AG04450 (cell line): ENCODE measurements at regions not wholly inside any gene's neighbourhood (a gene's known extent, or its start where the extent isn't known, plus 50 kb on each side); places are given as distances from the start of the nearest gene placed in this dataset.

Source experiments
- CTCF ChIA-PET: fragments of 300-600, 350-600 bp; formaldehyde crosslinking; extraction: SDS; loops from one replicate; lab custom pipeline; 2022; ENCODE audit warnings: antibody characterized with exemption, inconsistent platforms; lab: Charles Lee
- POLR2A ChIA-PET: fragments of 350-600 bp; formaldehyde crosslinking; extraction: SDS; loops from one replicate; lab custom pipeline; 2021; ENCODE audit warnings: antibody characterized with exemption, inconsistent platforms; lab: Yijun Ruan, JAX
- DNase-seq: peaks from one replicate; pipeline ENCODE4 v3.0.0-alpha.2; 2011; ENCODE audit warnings: low read depth, low spot score
- H3K27ac ChIP-seq: one replicate; pipeline ENCODE4 v1.5.1; 2012; ENCODE audit warnings: low read depth, low read length, control low read depth
- H3K27me3 ChIP-seq: one replicate; pipeline ENCODE4 v1.6.0; 2012; ENCODE audit warnings: low read length; ENCODE audit not compliant: control insufficient read depth, insufficient read depth
- H3K4me3 ChIP-seq: 2 replicates; pipeline ENCODE4 v1.5.1; 2011; ENCODE audit warnings: mild to moderate bottlenecking, low read depth, low read length, control low read depth
- H3K9me3 ChIP-seq: 2 replicates; pipeline ENCODE4 v1.5.1; 2012; ENCODE audit warnings: low read length; ENCODE audit not compliant: control insufficient read depth, insufficient read depth
- CTCF ChIP-seq: IDR thresholded peaks from 2 replicates; pipeline ENCODE4 v1.5.1; 2011; ENCODE audit warnings: low read depth, low read length, control low read depth, inconsistent platforms

GRCh38 chr6:134453792-134454510 lies 136.0 kb upstream of the SGK1 start:
- ChIA-PET CTCF (no interaction called here), POLR2A (interaction anchor here (0.6 kb wide), 1 partner anchor 369 kb away, joined by 3 read pairs; no protein-coding TSS in a partner anchor)
- H3K9me3 ChIP-seq: no peaks in the 10 kb centered on the region
- H3K4me3 ChIP-seq: no peak overlapping the region
- H3K27me3 ChIP-seq: no peaks in the 10 kb centered on the region
- DNase-seq: no peak
- TF ChIP-seq CTCF: no peak
- H3K27ac ChIP-seq: no peak overlapping the region

DNA sequence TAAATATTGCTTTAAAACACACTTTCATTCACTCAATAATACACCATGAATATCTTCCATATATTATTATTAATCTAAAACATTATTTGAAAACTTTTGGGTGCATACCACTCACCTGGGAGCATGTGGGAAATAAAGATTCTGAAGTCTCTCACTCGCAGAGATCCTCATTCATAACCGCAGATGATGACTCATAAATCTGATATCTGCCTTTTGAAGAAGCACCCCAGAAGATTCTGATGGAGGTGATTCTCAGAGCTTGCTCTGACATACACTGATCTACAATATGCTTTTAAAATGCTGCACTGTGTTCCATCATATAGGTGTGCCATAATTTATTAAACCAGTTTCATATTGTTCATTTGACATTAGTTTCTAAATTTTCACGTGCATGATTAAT lies 135.0 kb upstream of the SGK1 start:
- TF ChIP-seq CTCF: no peak
- ChIA-PET CTCF (interaction anchor here (1.9 kb wide), 1 partner anchor 188 kb away, joined by 5 read pairs; no protein-coding TSS in a partner anchor), POLR2A (no interaction called here)
- Histone ChIP-seq H3K9me3 (no peaks in the 10 kb centered on the region), H3K4me3 (no peak overlapping the region), H3K27ac (no peak overlapping the region), H3K27me3 (no peaks in the 10 kb centered on the region)
- no peak for DNase-seq

- DNase-seq: no peak
Measured at GRCh38 chr6:134451529-134451928, 133.6 kb upstream of the SGK1 start.

DNA sequence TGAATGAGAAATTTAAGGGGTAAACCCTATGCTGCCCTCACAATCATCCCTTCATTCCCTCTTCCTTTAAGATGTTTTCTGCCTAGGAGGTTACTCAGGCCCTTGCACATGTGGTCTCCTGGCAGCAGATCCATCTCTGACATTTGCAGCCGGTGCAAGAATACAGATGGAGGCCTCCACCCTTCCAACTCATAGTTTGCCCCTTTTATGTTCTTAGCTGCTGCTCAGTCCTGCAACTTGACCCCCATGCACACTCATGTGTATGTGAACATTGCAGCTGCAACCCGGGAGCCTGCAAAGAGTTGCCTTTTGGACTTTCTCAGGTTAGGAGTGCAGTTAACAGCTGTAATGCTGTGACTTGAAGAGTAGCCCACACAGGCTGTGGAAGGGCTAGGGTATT lies 131.9 kb upstream of the SGK1 start:
- Histone ChIP-seq H3K27ac (no peak overlapping the region), H3K4me3 (no peak overlapping the region), H3K27me3 (no peaks in the 10 kb centered on the region), H3K9me3 (no peaks in the 10 kb centered on the region)
- ChIA-PET POLR2A (interaction anchor here (0.7 kb wide), 1 partner anchor 267 kb away, joined by 3 read pairs; no protein-coding TSS in a partner anchor), CTCF (interaction anchor here (1.0 kb wide), 1 partner anchor 293 kb away, joined by 3 read pairs; no protein-coding TSS in a partner anchor)
- no peak for DNase-seq
- no peak for TF ChIP-seq CTCF

More at GRCh38 chr6:134451529-134451928, 133.6 kb upstream of the SGK1 start:
- H3K4me3 ChIP-seq: no peak overlapping the region
- H3K9me3 ChIP-seq: no peaks in the 10 kb centered on the region
- H3K27ac ChIP-seq: no peak overlapping the region
- no peaks in the 10 kb centered on the region for H3K27me3 ChIP-seq
- ChIA-PET POLR2A (no interaction called here), CTCF (interaction anchor here (1.9 kb wide), 1 partner anchor 190 kb away, joined by 5 read pairs; no protein-coding TSS in a partner anchor)
- TF ChIP-seq CTCF: peak; percentile 13; the same call in 1 of the 2 replicates

DNA sequence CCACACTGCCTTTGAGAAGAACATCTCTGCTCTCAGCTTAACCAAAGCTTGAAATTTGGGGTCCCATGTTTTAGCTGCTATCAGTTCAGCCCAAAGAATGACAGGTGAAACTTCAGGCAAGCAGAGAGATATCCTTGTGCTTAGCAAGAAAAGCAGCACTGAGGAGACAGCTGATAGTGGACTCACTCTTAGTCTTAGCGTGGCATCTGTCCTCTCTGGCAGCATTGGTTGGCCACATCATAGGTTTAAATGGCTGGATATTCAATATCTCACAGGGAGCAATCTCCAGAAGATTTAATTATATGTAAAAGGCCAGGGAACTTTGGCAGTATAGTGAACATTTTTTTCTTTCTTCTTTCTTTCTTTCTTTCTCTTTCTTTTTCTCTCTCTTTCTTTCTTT lies 131.1 kb upstream of the SGK1 start:
- ChIA-PET CTCF (no interaction called here), POLR2A (no interaction called here)
- no peak for TF ChIP-seq CTCF
- Histone ChIP-seq H3K4me3 (no peak overlapping the region), H3K27me3 (no peaks in the 10 kb centered on the region), H3K27ac (no peak overlapping the region), H3K9me3 (no peaks in the 10 kb centered on the region)
- DNase-seq: no peak
